Osteoblast (primary cell): ENCODE measurements at regions not wholly inside any gene's neighbourhood (a gene's known extent, or its start where the extent isn't known, plus 50 kb on each side); places are given as distances from the start of the nearest gene placed in this dataset.

Source experiments
- DNase-seq: peaks from one replicate; pipeline ENCODE4 v3.0.0; 2011; ENCODE audit warnings: low spot score, mixed read lengths; ENCODE audit not compliant: insufficient read length; ENCODE audit errors: missing footprints
- H2AFZ ChIP-seq: 2 replicates; pipeline ENCODE4 v1.6.0; 2011; ENCODE audit warnings: mild to moderate bottlenecking, low read length
- H3K27ac ChIP-seq: 2 replicates; pipeline ENCODE4 v1.5.1; 2011; ENCODE audit warnings: mild to moderate bottlenecking, low read depth, low read length, moderate library complexity
- H3K27me3 ChIP-seq: 2 replicates; pipeline ENCODE4 v1.6.0; 2012; ENCODE audit warnings: mild to moderate bottlenecking, control low read depth, inconsistent platforms, low read length, moderate library complexity; ENCODE audit not compliant: insufficient read depth
- H3K36me3 ChIP-seq: 2 replicates; pipeline ENCODE4 v1.5.1; 2011; ENCODE audit warnings: mild to moderate bottlenecking, low read length, control low read depth, moderate library complexity; ENCODE audit not compliant: insufficient read depth
- H3K4me1 ChIP-seq: 2 replicates; pipeline ENCODE4 v1.5.1; 2011; ENCODE audit warnings: mild to moderate bottlenecking, low read length, control low read depth, moderate library complexity; ENCODE audit not compliant: insufficient read depth
- H3K4me2 ChIP-seq: 2 replicates; pipeline ENCODE4 v1.6.0; 2011; ENCODE audit warnings: mild to moderate bottlenecking, low read length; ENCODE audit not compliant: insufficient read depth
- H3K4me3 ChIP-seq: fragments of 200-600 bp; sonication (generic); 3 replicates; pipeline ENCODE4 v1.5.1; 2012; ENCODE audit warnings: mild to moderate bottlenecking, low read length, inconsistent platforms; ENCODE audit not compliant: insufficient read depth
- H3K79me2 ChIP-seq: 2 replicates; pipeline ENCODE4 v1.6.0; 2012; ENCODE audit warnings: mild to moderate bottlenecking, low read length, control low read depth, inconsistent platforms; ENCODE audit not compliant: insufficient read depth
- H3K9me3 ChIP-seq: 2 replicates; pipeline ENCODE4 v1.5.1; 2011; ENCODE audit warnings: low read depth, low read length, control low read depth
- H4K20me1 ChIP-seq: 2 replicates; pipeline ENCODE4 v1.6.0; 2012; ENCODE audit warnings: mild to moderate bottlenecking, low read length, control low read depth; ENCODE audit not compliant: insufficient read depth
- TF ChIP-seq, protein P1 (sequence below): IDR thresholded peaks from 2 replicates; pipeline ENCODE4 v1.5.1; 2011; ENCODE audit warnings: mild to moderate bottlenecking, low read depth, low read length, moderate library complexity; ENCODE audit errors: extremely low read depth

DNA sequence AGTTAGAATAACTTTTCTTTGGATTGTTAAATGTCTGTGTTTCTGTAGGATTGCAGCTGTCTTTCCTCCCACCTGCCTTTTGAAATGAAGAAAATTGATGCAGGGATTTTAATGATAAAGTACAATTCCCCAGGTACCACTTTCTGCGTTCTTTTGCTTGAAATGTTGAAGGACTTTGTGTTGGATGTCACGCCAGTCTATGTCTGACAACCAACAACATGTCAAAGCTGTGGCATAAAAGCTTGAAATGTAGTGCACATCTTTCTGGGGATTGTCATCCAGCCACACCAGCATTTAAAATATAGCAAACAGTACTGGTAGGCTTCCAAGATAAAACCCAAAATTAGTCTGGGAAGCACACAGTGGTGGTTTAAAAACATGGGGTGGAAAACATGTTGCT, 381.4 kb downstream of the TMEM161B start:
- H3K27me3 ChIP-seq = no peaks in the 10 kb centered on the region
- no peaks in the 10 kb centered on the region for H3K79me2 ChIP-seq
- no peaks in the 10 kb centered on the region for H4K20me1 ChIP-seq
- no peaks in the 10 kb centered on the region for H3K36me3 ChIP-seq
- no peak for DNase-seq
- H3K9me3 ChIP-seq = no peaks in the 10 kb centered on the region
- no peaks in the 10 kb centered on the region for H3K4me1 ChIP-seq
- no peak overlapping the region for H3K4me3 ChIP-seq
- no peak overlapping the region for H3K4me2 ChIP-seq
- H2AFZ ChIP-seq = no peak overlapping the region
- TF ChIP-seq, protein P1, sequence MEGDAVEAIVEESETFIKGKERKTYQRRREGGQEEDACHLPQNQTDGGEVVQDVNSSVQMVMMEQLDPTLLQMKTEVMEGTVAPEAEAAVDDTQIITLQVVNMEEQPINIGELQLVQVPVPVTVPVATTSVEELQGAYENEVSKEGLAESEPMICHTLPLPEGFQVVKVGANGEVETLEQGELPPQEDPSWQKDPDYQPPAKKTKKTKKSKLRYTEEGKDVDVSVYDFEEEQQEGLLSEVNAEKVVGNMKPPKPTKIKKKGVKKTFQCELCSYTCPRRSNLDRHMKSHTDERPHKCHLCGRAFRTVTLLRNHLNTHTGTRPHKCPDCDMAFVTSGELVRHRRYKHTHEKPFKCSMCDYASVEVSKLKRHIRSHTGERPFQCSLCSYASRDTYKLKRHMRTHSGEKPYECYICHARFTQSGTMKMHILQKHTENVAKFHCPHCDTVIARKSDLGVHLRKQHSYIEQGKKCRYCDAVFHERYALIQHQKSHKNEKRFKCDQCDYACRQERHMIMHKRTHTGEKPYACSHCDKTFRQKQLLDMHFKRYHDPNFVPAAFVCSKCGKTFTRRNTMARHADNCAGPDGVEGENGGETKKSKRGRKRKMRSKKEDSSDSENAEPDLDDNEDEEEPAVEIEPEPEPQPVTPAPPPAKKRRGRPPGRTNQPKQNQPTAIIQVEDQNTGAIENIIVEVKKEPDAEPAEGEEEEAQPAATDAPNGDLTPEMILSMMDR = no peak
- no peak overlapping the region for H3K27ac ChIP-seq

DNA sequence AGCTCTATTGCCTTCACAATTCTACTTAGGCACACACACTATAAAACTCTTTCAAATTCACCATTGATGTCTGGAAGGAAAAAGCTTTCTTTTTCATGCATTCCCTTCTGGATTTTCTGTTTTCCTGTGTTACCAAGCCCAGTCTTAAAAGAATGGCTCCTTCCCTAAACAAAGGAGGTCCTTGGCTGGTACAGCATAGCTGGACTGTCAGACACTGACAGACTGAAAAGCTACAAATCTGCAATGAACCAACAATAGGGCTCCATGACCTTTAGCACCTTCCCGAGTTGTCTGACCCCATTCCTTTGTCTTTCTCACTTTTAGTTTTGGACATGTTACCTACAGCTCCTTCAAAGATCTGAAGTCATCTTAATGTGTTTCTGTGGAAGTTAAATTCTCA, 382.5 kb downstream of the TMEM161B start:
- no peak overlapping the region for H3K4me2 ChIP-seq
- TF ChIP-seq, protein P1 = no peak
- H2AFZ ChIP-seq = no peak overlapping the region
- no peak overlapping the region for H3K27ac ChIP-seq
- H3K36me3 ChIP-seq = no peaks in the 10 kb centered on the region
- H3K79me2 ChIP-seq = no peaks in the 10 kb centered on the region
- no peak overlapping the region for H3K4me3 ChIP-seq
- no peak for DNase-seq
- no peaks in the 10 kb centered on the region for H3K4me1 ChIP-seq
- H3K9me3 ChIP-seq = no peaks in the 10 kb centered on the region
- H3K27me3 ChIP-seq = no peaks in the 10 kb centered on the region
- H4K20me1 ChIP-seq = no peaks in the 10 kb centered on the region

DNA sequence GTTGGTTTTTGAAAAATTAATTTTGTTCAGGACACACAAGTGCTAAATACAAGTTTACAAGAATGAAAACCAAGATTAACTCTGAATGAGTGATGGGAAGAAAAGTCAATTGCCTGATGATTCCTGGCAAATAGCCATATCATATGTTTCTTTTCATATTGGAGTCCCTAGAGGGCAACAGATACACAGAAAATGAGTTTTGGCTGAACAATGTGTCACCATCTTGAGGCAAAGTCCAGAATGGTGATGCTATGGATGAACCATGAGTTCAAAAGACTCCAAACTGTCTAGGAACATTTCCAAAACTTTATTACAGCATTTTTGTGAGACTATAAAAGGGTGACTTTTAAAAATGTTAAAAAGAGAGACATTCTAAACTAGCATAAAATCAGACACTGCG, 382.9 kb downstream of the TMEM161B start:
- Histone ChIP-seq H3K27me3 (no peaks in the 10 kb centered on the region), H4K20me1 (no peaks in the 10 kb centered on the region), H3K36me3 (no peaks in the 10 kb centered on the region), H2AFZ (no peak overlapping the region), H3K4me1 (no peaks in the 10 kb centered on the region), H3K9me3 (no peaks in the 10 kb centered on the region), H3K4me2 (no peak overlapping the region), H3K79me2 (no peaks in the 10 kb centered on the region), H3K4me3 (no peak overlapping the region), H3K27ac (no peak overlapping the region)
- TF ChIP-seq, protein P1 = no peak
- DNase-seq = no peak

DNA sequence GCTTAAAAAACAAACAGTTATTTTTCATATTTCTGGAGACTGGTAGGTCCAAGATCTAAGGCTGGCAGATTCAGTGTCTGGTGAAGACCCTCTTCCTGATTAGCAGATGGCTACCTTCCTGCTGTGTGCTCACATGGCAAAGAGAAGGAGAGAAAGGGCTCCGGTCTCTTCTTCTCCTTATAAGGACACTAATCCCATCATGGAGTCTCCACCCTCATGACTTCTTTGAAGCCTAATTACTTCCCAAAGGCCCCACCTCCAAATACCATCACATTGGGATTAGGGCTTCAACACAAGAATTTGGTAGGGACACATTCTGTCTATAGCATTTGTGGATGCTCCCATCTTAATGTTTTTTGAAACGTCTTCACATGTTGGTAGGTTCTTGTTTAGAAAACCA, 391.1 kb downstream of the TMEM161B start:
- TF ChIP-seq, protein P1 = no peak
- Histone ChIP-seq H3K4me1 (no peaks in the 10 kb centered on the region), H2AFZ (no peak overlapping the region), H3K4me3 (no peak overlapping the region), H3K27me3 (no peaks in the 10 kb centered on the region), H3K9me3 (no peaks in the 10 kb centered on the region), H3K27ac (no peak overlapping the region), H4K20me1 (no peaks in the 10 kb centered on the region), H3K36me3 (no peaks in the 10 kb centered on the region), H3K79me2 (no peaks in the 10 kb centered on the region), H3K4me2 (no peak overlapping the region)
- no peak for DNase-seq
